NOMO-1 (cell line): ENCODE measurements at regions not wholly inside any gene's neighbourhood (a gene's known extent, or its start where the extent isn't known, plus 50 kb on each side); places are given as distances from the start of the nearest gene placed in this dataset.

Experiments used
- DNase-seq, 2 experiments: peaks; one replicate each; lab custom pipeline; 2025; ENCODE audit not compliant: unreplicated experiment in 2 of 2; lab: John Stamatoyannopoulos, UW

- no peak for DNase-seq
Observed at GRCh38 chr1:71193153-71193552, 112.3 kb upstream of the ZRANB2 start.

GRCh38 chr1:71191520-71191919 is 110.7 kb upstream of the ZRANB2 start:
- DNase-seq = no peak

- no peak for DNase-seq
Observed at GRCh38 chr1:71190843-71191242, 110.0 kb upstream of the ZRANB2 start.

- no peak for DNase-seq
Observed at GRCh38 chr1:71184410-71184809, 103.6 kb upstream of the ZRANB2 start.

- no peak for DNase-seq
Observed at GRCh38 chr1:71179997-71180396, 99.2 kb upstream of the ZRANB2 start.

GRCh38 chr1:71170925-71171324 is 90.1 kb upstream of the ZRANB2 start:
- no peak for DNase-seq

- DNase-seq = no peak
Observed at GRCh38 chr1:71167505-71167904, 86.7 kb upstream of the ZRANB2 start.

- no peak for DNase-seq
Observed at GRCh38 chr1:71166178-71167173, 85.6 kb upstream of the ZRANB2 start.

- DNase-seq = no peak
Observed at GRCh38 chr1:71157715-71158114, 76.9 kb upstream of the ZRANB2 start.

GRCh38 chr1:71157151-71157550 is 76.3 kb upstream of the ZRANB2 start:
- DNase-seq = no peak

GRCh38 chr1:71156590-71156989 is 75.8 kb upstream of the ZRANB2 start:
- no peak for DNase-seq

GRCh38 chr1:71154429-71154828 is 73.6 kb upstream of the ZRANB2 start:
- no peak for DNase-seq

GRCh38 chr1:71153826-71154225 is 73.0 kb upstream of the ZRANB2 start:
- DNase-seq = no peak

GRCh38 chr1:71147637-71148360 is 67.0 kb upstream of the ZRANB2 start:
- DNase-seq = no peak

- DNase-seq = no peak
Observed at GRCh38 chr1:71135571-71135970, 54.7 kb upstream of the ZRANB2 start.
